ENCODE measurements at regions not wholly inside any gene's neighbourhood (a gene's known extent, or its start where the extent isn't known, plus 50 kb on each side); places are given as distances from the start of the nearest gene placed in this dataset.
"Not testable (repeated sequence)": the region's sequence is repeated elsewhere in the genome, so short reads cannot be mapped to it uniquely, and the experiment has no call there.

DNA sequence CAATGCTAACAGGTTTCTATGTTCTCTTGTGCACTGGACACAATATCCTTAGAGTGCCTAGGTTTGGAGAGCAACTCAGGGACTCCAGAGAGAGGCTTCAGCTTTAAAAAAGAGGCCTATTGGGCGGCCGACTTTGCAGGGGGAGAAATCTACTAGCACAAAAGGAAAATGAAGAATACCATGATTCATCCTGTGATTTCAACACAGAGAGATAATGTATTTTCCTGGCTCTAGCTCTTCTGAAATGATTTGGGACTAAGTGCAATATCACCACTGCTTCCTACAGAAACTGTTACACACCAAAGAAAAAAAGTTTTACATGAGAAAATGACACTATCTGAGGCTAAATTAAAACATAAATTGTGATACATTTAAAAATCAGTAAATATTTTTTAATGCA, 146.1 kb upstream of the TSLP start:
- no peak for DNase-seq

DNA sequence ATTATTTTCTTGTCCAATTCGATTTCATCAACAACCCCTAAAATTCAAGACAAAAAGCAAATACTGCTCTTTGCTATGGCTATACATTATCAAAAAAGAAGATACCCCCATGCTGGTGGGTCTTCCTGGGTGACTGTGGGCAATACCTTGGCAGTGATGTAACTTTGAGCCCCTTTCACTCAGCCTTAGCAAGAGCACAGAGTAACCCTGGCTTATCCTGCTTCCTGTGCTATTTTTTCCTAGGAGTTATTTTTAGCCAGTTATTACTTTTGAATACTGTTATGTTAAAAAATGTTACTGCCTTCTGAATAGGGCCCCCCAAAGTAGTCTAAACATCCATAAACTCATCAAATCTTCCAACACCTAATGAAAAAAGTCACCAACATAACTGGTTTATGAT, 145.6 kb upstream of the TSLP start:
- no peak for DNase-seq

DNA sequence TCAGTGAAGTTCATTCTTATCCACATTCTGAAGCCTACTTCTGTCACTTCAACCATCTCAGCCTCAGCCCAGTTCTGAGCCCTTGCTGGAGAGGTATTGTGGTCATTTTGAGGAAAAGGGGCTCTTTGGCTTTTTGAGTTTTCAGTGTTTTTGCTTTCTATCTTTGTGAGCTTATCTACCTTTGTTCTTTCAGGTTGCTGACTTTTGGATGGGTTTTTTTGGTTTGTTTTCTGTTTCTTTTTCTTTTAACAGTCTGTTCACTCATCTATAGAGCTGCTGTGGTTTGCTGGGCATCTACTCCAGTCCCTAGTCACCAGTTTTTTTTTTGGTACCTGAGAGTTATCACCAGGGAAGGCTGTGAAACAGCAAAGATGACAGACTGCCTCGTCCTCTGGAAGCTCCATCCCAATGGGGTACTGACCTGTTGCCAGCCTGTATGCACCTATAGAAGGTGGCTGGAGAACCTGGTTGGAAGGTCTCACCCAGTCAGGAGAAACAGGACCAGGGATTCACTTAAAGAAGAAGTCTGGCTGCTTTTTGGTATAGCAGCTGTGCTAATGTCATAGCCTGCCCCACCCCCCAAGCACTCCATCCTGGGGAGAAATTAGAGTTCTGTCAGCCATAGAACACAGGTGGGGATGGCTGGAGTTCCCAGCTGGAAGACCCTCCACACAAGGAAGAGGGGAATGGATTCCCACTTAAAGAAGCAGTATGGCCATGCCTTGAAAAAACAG, 138.6 kb upstream of the TSLP start:
- DNase-seq = no peak

DNA sequence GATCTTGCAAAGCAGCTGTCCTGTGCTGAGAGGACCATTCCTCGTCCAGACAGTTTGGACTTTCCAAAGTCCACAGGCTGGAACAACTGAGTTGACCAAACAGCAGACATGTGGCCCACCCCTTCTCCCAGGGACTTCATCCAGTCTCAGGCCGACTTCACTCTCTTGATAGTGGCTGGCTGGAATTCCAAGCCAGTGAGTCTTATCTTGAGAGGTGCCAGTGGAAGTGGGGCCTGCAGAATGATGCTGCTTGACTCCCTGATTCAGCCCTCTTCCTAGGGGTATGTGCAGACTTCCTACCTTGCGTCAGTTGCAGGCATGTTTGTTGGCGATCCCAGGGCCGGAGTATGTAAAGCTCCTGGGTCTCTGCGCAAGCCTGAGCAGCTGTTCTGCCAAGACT, 131.4 kb upstream of the TSLP start:
- DNase-seq = no peak

DNA sequence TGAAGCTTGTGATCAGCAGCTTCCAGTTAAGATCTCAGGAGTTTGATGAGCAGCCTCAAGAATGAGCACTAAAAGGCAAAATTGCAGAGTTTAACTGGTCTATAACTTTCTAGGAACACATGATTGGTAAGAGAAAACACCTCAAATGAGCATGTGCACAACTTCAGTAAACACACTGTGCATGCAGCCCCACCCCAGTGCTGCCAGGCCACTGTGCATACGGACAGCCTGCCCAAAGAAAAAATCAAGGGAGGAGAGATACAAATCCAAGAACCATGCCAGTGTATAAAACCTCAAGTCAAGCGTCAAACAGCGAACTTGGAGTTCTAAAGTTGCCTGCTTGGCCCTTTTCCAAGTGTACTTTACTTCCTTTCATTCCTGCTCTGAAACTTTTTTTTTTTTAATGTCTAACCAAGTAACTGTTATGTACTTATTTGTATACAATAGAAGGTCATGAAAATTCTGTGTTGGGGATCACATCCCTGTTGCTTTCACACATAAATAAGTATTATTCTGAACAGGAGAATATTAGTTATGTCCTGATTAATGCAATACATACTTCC, 125.6 kb upstream of the TSLP start:
- no peak for DNase-seq

DNA sequence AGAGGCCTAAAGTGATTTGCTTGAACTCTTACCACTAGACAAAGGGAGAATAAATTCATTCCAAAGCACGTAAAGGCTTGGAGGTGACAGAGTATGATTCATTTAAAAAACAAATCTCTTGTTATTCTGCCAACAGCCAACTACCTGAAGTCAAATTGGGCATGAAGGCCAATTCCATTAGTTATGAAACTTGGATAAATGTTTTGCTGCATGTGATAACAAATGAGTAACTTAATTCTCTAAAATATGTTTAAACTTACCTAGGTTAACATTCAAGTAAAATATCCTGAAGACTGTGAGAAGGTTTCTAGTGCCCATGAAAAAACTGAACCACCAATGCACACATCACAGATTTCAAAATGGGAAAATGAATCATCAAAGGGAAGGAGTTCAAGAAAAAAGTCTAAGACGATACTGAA, 120.1 kb upstream of the TSLP start:
- no peak for DNase-seq

DNA sequence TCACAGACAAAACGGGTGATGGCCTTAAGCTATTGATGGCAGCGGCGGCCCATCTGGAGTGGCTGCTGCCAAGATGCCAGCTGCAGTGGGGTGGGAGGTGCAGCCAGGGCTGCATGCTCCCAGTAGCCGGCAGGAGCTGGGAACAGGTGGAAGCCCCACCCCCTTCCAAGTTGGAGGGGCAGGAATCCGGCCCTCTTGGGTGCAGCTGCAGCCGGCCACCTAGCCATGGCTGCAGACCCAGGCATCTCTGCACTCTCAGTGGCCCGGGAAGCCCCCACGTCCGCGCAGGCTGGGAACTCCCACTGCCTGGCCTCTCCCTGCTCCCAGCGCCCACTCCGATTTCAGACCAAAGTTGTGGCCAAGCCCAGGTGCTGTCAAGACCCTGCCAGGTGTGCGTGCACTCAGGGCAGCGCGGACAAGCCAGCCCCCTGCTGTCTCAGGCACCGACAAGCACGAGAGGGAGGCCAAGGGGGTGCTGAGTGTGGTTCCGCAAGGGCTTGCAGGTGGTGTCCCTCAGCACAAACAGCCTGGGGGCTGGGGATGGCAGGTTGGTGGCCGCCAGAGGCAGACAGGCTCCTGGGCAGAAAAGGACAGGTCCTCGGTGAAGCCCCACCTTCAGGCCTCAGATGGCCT, 115.1 kb upstream of the TSLP start:
- DNase-seq = no peak

DNA sequence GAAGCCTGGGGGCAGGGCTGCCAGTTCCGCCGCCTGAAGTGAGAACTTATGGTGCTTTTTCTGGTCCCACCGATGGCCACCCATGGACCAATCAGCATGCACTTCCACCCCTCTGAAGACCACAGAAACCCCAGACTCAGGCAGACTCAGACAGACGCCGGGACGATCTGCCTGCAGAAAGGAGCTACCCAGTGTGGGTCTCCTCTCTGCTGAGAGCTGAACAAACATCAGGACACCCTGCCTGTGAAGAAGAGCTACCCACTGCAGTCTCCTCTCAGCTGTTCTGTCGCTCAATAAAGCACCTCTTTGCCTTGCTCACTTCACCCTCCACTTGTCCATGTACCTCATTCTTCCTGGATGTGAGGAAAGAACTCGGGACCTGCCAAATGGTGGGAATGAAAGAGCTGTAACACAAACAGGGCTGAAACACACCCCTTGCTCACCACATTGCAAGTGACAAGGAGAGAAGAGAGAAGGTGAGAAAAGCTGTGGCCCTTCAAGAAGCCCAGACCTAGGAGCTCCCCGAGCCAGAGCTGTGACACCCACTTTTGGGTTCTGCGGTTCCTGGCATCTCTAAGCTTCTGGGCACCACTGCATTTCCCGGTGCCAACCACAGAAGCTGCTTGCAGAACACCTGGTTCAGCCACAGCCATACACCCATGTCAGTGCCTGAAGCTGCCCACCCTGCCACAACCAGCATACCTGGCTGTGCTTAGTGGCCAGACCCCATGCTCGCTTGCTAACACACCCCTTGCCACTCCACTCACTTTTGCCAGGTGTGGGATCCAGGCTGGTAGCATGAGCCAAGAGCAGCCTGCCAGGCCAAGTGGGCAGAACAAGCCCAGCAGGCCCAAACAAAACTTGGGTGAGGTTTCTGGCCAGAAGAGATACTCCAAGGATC, 114.3 kb upstream of the TSLP start:
- no peak for DNase-seq

DNA sequence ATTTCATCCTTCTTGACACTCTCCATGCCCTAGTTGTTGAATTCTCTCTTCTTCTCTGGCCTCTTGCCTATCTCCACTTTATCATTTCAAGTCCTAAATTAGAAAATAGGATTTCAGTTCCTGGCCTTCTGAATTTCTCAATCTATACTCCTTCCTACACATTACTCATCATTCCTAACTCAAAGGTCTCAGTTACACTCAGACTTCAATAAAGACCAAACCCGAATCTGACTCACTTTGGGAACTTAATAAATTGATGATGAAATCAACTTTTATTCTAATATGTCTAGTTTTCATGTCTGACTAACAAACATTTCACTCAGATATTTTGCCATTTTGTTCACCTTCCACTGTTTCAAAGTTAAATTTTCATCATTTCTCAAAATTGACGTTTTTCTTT, 113.6 kb upstream of the TSLP start:
- no peak for DNase-seq

DNA sequence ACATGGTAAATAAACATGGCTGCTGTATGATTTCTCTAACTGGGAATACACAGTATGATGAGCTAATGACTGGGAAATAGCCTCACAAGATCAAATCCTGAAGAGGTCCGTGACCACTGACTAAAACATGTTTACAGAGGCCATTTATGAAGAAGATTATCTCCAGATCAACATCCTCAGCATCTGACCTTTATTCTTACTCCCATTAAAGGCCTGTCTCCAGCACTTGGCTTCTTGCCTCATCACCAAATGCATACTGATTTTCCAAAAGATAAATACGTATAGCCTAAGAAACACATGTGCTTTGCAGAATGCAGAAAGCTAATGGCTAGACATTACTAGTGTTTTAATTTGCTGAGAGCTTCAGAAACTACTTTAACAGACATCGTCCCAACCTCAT, 108.0 kb upstream of the TSLP start:
- DNase-seq = no peak

DNA sequence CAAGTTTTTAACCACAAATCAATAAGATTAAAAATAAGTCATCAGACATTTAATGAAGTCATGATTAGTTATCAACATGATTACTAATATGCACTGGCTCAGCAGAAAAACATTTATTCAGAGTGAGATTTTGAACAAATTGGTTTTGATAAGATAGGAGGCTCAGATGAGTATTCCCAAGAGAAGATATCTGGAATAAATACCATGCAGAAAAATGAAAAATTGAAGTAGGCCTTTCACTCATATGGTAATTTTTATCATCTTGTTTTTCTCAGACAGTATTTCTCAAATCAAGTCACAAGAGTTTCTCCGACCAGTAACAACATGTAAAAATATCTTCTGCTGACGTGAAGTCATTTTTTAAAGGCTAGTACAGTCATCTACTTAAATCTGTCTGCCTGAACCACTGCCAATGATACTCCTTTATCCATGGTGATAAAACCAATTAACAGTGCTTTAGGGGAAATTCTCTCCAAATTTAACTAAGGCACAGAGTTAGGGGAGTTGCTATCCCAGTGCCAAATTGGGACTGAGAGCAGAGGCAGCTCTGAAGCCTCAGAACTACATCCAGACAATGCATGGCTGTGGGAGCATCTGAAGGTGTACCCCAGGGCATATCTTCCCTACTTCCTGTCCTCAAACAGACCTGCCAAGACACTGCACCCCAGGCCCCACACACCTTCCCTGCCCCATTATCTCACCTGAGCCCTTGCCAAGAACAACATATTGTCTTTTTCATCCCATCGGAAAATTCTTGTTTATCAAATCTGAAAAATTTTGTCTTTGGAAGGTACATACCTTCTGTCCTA, 105.5 kb upstream of the TSLP start:
- DNase-seq = peak; percentile 22

DNA sequence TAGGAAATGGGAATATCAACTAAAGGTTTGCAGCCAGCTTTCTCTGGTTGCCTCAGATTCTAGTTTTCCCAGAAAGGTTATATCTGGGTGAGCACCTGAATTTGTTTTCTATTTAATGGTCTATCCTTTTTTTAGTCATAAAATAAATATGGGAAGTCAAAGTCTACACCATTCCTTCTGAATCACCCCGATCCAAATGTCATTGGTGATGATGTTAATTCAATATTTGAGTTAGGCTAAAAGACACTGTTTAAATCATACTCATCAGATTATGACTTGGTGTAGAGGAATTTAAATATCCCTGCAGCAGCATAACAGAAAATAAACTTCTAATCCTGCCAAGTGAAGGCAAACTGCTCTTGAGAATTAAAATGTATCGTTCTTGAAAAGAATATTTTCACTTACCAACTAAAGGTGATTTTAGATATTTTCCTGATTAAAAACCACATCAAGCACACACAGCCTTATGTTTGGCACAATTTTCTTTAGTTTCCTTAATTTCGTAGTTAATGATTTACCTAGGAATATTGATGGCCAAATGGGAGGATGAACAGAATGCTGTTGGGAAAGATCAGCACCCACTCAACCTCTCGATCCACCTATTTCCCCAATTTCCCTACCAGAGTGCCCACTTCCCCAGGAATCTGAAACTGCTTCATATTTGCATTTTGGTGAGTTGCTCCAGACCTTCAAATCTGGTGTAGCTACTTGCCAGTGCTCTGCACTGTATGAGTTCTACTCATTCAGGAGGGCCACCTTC, 103.1 kb upstream of the TSLP start:
- no peak for DNase-seq

DNA sequence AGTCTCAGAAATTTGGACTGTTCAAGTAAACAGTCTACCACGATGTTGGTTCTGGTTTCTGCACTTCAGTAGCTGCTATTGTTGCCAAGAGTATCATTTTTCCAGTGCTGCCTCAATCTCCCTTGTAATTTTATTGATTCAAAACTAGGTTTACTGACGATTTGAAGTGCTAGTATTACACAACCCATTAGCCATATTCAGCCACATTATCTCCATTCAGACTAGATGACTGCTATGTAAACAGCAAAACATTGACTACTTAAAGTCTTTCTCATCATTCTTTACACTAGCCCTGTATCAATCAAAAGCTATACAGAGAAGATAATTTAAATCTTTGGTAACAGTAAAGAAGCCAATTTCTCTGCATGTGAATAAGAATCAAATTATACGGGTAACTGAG, 102.0 kb upstream of the TSLP start:
- DNase-seq = no peak

DNA sequence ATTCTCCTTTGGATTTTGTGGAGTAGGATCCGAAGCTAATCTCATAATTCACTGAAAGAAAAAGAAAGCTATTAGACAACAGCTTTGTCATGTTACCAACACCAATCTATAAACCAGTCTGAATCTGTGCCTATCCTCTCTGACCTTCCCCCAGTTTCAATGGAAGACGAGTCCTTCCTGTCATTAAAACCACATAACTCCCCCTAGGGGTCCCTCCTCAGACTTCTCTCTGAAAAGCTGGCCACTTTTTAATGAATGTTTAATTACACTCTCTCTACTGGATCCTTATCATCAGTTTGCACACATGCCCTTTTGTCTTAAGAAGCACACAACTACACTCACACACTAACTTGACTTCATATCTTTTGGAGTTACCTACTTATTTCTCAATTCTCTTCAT, 98.0 kb upstream of the TSLP start:
- DNase-seq = peak; percentile 2

DNA sequence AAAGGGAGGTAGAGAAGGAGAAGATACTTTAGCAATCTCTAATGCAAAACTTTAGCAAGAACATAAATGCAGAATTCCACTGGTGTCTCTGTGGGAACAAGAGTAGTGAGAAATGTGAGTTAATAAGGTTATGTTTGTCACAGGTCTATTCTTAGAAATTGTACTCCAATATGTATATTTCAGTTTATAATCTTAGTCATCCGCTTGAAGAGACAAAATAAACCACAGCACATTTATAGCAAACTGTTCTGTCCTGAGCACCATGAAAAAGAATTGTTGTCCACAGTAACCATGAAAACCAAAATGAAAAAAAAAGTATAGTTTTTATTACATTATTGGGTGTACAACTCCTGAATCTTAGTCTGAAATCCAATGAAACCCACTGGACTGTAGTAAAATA, 93.6 kb upstream of the TSLP start:
- DNase-seq = no peak

DNA sequence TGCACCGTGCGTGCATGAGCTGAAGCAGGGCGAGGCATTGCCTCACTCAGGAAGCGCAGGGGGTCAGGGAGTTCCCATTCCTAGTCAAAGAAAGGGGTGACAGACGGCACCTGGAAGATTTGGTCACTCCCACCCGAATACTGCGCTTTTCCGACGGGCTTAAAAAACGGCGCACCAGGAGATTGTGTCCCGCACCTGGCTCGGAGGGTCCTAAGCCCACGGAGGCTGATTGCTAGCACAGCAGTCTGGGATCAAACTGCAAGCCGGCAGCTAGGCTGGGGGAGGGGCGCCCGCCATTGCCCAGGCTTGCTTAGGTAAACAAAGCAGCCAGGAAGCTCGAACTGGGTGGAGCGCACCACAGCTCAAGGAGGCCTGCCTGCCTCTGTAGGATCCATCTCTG, 85.6 kb upstream of the TSLP start:
- DNase-seq = not testable (repeated sequence)

DNA sequence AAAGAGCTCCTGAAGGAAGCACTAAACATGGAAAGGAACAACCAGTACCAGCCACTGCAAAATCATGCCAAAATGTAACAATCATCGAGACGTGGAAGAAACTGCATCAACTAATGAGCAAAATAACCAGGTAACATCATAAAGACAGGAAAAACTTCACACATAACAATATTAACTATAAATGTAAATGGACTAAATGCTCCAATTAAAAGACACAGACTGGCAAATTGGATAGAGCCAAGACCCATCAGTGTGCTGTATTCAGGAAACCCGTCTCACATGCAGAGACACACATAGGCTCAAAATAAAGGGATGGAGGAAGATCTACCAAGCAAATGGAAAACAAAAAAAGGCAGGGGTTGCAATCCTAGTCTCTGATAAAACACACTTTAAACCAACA, 83.9 kb upstream of the TSLP start:
- DNase-seq = not testable (repeated sequence)

DNA sequence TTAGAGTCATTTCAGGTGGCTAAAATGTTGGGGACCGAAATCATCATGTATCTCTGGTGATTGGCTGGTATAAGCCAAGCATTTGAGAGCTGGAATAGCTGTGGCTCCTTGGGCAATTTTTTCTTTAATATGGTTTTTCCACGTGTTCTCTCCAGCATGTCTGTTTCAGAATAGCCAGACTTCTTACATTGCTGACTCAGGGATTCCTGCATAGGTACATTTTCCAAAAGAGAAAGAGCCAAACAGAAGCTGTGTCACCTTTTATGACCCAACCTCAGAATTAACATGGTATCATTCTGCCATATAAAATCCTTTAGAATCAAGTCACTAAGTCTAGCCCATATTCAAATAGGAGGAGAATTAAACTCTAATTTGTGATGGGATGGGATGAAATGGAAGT, 74.8 kb upstream of the TSLP start:
- no peak for DNase-seq

DNA sequence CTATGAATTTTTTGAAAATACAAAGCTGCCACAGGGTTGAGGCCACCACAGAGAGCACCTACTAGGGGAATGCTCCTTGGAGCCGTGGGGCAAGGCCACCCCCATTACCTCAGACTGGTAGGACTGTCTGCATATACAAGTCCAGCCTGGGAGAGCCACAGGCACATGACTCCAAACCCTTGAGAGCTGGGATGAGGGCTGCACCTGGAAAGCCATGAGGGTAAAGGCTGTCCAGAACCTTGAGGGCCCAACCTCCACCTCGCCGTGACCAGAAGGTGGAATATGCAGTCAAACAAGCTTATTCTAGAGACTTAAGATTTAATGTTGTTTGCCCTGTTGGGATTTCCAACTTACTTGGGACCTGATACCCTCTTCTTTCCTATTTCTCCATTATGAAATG, 69.5 kb upstream of the TSLP start:
- peak; percentile 4 for DNase-seq

DNA sequence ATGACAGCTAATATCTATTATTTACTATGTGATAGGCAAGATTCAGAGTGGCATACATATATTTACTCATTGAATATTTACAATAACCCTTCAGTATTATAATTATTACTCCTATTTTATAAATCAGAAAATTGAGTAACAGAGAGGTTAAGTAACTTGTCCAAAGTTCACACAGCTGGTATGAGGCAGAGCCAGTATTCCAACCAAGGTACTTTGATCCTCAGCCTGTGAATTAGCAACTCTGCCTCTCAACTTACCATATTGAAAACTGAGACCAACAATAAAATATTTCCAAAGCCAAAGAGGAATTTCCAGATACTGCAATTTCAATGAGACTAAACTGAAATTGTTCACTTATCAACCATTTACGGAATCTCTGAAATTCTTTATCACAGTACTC, 67.9 kb upstream of the TSLP start:
- no peak for DNase-seq

DNA sequence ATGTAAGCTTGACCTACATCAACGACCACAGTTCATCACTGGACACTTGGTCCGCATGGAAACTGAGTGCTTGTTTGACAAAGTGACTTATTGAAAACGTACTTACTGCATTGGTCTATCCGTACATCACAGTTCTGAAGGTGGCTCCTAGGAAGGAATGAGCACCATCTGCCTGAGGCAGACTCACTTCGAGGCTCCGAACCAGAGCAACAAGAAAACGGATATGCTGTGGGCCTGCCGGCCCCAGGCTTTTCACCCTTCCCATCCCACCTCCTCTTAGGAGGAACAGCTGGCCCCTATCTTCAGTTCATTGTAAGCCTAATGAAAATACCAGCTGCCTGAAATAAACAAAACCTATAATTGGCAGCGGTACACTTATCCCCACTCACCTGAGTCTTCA, 67.2 kb upstream of the TSLP start:
- peak; percentile 65 for DNase-seq

DNA sequence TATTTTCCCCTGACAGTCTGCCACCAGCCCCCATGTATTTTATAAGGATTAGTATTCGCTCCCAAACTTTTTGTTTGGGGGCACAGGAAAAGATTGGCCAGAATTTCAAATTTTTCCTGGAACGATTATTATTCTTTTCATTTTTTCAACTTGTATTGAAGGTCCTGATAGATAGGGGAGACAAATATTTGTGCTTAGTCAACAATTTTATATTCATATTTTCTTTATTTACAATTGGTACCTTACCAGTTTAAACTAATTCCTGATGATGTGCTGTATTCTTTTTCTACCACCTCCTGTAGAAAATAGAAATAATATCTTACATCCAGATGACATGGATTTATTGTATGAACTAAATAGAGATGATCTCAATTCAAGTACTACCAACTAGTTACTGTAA, 60.7 kb upstream of the TSLP start:
- no peak for DNase-seq
